ENCODE measurements at regions not wholly inside any gene's neighbourhood (a gene's known extent, or its start where the extent isn't known, plus 50 kb on each side); places are given as distances from the start of the nearest gene placed in this dataset.
"Not testable (repeated sequence)": the region's sequence is repeated elsewhere in the genome, so short reads cannot be mapped to it uniquely, and the experiment has no call there.

DNA sequence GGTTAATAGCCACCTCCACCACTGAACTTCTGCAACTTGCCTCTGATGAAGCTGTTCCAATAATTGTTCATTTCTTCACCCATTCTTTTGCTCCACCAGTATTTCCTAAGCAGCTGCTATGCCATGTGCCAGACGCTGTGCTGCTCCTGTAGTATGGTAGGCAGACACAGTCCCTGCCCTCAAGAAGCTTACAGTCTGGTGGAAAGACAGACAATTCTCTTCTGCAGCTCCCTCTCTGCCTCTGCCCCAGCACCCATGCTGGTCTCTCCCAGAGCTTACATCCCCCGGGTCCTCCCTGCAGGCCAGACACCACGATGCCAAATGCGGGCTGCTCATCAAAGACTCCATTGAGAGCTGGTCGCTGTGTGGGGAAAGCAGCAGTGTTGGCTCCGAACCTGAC is 111.6 kb upstream of the ESRRB start:
- no peak for DNase-seq

DNA sequence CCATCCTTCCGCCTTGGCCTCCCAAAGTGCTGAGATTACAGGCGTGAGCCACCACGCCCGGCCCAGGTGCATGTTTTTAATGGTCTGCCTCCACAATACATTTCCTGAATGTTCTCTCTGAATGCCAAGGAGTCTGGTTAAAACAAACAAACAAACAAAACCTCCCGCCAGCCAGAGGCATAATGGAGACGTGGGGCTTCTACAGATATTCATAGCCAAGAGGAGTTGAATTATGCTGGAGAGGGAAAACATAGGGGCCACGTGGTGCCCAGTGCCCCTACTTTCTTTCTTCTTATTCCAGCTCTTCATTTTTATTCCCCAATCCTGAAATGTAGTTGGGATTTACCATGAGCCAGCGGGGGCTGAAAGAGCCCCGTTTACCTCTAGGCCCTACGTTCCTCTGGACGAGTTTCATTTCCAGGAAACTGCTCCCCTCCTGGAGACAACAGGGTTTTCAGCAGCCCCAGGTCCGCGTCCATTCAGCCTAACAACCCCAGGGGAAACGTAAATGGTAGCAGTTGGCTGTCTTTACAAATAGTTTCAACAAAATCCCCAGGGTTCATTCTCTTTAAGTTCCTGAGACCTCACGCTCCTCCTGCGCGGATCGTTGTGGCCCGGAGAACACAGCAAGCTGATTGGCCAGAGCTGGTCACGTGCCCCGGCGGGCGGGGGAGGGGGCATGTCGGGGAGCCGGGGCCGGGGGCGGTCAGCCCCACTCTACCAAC is 108.5 kb upstream of the ESRRB start:
- no peak for DNase-seq

DNA sequence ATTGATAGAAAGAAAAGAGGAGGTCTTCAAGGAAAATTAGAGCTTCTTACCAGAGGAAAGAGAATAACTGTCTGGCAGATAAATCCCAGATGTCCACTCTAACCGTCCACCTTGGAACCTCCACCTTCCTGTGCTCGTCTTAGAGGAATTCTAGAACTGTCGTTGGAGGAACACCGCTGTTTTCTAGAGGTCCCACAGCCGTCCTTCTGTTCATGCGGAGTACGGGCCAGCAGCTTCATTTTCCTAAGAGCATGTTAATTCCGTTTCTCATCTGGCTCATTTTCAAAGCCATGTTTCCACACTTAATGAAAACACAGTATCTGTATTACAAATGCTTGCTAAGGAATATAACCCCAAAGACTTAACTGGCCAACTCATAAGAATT is 107.9 kb upstream of the ESRRB start:
- DNase-seq, result no peak

DNA sequence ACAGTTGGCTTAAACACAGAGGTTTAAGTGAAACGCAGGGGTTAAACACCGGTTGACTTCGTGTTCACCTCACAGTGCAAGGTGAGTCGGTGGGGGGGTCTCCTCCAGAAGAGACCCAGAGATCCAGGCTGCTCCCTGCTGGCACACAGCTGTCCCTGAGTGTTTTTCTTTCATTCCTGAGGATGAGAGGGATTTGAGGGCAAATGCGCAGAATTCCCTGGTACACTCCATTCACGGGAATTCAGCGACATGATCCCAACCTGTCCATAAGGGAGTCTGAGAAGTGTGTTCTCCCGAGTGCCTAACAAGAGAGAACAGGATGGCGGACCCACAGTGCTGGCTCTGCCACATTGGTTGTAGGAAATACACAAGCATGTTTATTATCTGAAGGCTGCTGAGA is 107.2 kb upstream of the ESRRB start:
- DNase-seq, result no peak

DNA sequence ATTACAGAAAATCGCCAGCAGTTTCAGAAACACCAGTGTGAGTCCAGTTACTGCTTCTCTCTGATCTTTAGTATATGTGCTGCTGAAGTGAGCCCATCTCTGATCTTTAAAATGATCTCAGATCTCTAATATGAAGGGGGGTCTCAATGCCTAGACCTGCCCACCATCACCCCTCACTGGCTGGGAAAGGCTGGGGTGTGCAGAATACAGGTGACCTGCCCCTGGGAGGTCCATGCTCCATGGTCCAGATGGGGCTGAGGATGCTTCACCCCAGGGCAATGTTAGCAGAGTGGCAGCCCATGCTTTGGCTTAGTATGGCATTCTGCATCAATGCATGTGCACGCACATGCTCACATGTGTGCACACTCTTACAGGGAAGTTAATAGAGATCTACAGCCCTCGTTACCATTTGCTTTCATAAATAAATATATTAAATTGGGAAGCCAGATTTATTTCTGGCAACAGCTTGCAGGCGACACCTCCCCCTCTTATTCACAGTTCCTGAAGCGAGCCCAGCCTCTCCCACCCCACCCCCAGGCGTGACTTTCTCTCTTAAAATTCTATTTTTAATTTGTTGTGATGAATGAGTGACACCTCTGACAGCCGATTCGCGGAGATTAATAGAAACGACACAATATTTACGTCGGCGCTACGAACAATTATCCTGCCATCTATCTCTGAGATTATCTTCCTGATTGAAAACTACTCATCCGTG is 104.7 kb upstream of the ESRRB start:
- peak; percentile 37 for DNase-seq

DNA sequence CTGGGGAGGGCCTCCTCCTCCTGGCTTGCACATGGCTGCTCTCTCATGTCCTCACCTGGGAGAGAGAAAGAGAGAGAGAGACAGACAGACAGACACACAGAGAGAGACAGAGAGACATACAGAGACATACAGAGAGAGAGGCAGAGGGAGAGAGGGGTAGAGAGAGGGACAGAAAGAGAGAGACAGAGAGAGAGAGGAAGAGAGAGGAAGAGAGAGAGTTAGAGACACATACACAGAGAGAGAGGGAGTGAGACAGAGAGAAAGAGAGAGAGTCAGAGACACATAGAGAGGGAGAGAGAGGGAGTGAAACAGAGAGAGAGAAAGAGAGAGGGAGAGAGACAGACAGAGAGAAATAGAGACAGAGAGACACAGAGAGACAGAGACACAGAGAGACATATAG is 103.6 kb upstream of the ESRRB start:
- DNase-seq, result no peak

DNA sequence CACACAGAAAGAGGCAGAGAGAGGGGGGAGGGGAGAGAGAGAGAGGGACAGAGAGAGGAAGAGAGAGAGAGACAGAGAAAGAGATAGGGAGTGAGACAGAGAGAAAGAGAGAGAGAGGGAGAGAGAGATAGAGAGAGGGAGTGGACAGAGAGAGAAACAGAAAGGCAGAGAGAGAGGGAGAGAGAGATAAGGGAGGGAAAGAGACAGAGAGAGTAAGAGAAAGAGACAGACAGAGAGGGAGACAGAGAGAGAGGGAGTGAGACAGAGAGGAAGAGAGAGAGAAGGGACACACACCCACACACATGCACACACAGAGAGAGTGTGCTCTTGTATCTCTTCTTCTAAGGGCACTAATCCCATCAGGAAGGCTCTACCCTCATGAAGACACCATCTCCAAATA is 103.2 kb upstream of the ESRRB start:
- no peak for DNase-seq

DNA sequence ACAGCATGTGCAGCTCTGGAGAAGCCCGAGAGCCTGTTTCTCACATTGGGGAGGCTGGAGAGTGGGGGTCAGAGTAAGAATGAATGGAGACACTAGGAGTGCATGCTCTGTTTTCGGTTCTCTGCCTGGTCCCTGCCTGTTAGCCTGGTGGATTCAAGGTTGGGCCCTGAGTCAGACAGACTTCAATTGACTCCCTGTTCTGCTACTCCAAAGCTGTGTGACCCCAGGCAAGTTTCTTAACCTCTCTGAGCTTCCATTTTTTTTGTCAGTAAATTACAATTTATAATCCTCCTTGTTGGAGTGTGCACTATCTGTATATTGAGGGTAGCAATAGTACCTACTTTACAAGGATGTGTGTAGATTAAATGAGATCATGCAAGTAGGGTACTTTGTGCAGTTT is 102.6 kb upstream of the ESRRB start:
- no peak for DNase-seq

DNA sequence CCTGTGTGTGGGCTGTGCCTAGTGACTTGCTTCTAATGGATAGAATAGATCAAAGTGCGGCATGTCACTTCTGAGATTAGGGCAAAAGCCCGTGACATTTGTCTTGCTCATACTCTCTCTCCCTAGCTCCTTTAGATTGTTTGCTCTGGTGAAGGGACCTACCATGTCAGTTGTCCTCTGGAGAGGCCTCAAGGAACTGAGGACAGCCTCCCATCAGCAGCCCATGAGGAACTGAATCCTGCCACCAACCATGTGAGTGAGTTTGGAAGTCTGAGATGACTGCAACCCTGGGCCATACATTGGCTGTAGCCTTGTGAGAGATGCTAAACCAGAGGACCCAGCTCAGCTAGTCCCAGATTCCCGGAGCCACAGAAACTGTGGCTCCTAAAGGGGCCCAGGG is 101.6 kb upstream of the ESRRB start:
- no peak for DNase-seq

DNA sequence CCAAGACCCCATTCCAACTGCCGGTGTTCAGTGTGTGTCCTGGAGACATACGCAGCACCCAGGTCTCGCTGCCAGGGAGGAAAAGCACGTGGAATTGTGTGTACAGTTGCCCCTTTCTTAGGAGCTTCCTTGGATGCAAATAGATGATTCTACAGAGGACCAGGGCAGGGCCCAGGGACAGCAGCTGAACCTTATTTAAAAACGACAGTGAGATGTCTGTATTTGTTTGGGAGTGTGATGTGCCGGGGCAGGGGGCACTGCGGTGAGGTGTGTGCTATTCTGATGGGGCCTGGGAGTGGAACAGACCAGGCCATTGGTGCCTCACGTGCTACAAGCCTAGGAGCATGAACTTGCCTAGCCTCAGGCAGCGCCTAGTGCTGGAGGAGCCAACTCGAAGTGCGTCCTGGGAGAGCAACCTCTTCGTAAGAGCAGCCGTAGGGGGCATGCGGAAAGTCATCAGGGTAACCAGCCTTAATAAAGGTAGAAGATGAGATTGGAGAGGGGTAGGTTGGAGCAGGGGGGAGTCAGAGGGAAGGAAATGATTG is 98.3 kb upstream of the ESRRB start:
- DNase-seq, result no peak

DNA sequence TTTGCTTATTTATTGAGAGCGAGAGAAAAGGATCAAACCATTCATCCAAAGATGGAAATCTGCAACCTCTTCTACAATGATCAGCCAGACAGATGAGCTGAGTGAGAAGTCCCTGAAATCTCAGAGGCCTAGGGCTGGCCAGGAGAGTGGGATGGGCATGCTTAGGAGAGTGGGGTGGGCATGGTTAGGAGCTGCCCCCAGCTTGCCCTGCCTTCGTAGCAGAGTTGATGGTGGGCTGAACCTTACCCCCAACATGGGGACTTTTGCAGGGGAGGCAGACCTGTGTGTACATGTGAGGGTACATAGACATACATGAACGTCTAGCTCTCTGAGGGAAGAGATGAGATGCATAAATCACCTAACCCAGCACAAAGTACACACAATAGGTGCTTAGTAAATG is 95.7 kb upstream of the ESRRB start:
- no peak for DNase-seq

DNA sequence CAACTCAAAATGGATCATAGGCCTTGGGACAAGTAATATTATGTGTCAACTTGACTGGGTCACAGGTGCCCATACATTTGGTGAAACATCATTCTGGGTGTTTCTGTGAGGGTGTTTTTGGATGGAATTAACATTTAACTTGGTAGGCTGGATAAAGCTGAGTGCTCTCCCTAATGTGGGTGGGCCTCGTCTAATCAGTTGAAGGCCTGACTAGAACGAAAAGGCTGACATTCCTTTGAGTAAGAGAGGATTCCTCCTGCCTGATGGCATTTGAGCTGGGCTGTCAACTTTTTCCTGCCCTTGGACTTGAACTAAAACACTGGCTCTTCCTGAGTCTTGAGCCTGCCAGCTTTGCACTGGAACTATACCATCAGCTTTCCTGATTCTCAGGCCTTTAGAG is 93.4 kb upstream of the ESRRB start:
- DNase-seq, result no peak

DNA sequence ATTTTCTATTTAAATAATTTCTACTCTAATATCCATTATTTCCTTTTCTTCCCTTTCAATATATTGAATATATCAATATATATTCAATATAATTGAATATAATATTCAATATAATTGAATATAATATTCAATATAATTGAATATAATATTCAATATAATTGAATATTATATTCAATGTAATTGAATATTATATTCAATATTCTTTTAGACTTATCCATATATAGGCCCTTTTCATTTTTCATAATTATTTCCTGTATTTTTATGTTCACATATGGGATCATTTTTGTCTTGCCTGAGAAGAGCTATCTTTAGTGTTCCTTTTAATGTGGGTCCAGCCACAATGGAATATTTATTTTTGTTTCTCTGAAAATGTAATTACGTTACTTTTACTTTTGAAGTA is 88.9 kb upstream of the ESRRB start:
- no peak for DNase-seq

DNA sequence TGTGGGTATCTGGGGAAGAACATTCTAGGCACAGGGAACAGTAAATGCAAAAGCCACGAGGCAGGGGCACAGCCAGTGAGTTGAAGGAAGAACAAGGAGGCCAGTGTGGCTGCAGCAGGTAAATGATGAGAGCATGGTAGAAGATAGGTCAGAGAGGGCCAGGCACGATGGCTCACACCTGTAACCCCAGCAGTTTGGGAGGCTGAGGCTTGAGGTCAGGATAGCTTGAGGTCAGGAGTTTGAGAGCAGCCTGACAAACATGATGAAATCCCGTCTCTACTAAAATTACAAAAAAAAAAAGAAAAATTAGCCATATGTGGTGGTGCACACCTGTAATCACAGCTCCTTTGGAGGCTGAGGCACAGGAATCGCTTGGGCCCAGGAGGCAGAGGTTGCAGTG is 86.7 kb upstream of the ESRRB start:
- no peak for DNase-seq

DNA sequence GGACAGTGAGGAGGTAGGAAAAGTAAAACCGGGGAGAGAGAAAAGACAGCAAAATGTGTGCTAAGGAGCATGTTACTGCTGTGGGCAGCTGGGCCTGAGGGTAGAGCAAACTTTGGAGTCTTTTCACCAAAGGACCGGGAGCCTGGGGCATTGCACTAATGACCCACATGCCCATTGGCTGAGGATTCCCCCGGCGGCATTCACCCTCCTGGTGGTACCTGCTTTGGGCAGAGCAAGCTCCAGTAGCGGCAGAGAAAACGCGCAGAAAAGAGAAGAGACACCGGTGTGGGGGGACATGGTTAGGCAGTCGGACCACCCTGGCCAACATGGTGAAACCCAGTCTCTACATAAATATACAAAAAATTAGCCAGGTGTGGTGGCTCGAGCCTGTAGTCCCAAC is 83.4 kb upstream of the ESRRB start:
- DNase-seq, result no peak

DNA sequence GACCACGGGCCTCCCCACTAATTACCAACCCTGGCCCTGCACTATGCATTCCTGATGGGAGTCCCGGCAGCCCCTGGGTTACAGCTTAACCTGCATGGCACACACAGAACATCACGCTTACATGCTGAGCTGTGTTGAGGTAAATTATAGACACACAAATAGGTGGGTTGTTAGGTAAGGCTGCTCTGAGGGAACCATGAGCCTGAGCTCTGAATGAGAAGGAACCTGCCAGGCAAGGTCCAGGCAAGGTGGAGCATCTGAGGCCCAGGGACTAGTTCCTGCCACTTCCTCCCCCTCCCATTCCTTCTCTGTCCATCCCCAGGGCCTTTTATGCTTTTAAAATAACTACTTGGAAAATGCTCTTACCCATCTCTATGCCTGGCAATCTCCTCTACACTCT is 82.7 kb upstream of the ESRRB start:
- DNase-seq, result no peak

DNA sequence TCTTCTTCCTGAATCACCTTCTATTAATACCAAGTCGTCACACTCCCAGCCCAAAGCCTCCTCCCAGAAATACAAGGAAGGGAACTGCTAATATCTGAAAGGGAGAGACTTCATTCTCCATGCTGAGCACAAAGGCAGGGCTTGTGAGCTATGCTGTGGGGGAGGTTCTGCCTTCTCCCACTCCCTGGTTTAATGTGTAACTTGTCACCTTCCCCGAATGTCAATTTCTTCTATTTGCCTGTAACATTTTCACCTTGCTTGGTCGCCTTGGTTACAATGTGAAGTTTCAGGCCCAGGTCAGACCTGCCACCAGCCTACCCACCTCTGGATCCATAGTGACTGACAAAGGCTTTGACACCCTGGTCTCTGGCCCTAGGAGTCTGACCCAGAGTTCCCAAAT is 82.0 kb upstream of the ESRRB start:
- DNase-seq, result no peak

DNA sequence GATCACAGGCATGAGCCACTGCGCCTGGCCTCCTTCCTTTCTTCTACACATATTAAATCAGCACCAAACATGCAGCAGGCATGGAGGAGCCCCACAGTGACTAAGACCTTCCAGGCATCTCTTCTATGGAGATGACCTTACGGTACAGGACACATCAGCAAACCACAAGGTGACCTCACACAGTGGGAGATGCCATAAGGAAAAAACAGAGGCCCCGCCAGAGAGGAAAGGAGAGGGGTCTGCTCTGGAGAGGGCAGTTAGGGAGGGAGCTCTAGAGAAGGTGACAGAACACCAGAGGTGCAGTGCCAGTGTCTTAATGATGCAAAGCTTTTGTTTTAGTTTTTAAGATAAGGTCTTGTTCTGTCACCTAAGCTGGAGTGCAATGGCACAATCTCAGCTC is 81.1 kb upstream of the ESRRB start:
- no peak for DNase-seq

DNA sequence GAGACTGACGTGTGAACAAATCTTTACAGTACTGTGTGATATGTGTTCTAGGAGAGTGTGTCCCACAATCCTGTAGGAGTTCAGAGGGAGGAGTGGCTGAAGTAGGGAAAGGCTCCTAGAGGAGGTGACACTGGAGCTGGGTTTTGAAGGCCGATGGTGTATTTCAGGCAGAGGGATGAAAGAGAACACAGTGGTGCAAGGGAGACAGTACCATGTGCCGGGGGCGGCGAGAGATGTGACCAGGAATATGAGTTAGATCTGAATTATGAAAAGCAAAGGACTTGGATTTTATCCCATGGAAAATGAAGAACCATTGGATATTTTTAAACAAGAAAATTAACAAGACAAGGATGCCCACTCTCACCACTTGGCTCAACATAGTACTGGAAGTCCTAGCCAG is 77.0 kb upstream of the ESRRB start:
- no peak for DNase-seq

DNA sequence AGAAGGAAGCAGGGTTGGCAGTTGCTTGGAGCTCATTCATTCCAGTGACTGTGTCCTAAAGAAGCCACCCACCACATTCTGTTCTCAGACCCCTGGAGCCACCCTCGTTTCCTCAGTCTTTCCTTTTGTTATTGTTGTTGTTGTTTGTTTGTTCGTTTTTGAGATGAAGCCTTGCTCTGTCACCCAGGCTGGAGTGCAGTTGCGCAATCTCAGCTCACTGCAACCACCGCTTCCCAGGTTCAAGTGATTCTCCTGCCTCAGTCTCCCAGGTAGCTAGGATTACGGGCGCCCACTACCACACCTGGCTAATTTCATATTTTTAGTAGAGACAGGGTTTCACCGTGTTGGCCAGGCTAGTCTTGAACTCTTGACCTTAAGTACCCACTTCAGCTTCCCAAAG is 72.7 kb upstream of the ESRRB start:
- not testable (repeated sequence) for DNase-seq

DNA sequence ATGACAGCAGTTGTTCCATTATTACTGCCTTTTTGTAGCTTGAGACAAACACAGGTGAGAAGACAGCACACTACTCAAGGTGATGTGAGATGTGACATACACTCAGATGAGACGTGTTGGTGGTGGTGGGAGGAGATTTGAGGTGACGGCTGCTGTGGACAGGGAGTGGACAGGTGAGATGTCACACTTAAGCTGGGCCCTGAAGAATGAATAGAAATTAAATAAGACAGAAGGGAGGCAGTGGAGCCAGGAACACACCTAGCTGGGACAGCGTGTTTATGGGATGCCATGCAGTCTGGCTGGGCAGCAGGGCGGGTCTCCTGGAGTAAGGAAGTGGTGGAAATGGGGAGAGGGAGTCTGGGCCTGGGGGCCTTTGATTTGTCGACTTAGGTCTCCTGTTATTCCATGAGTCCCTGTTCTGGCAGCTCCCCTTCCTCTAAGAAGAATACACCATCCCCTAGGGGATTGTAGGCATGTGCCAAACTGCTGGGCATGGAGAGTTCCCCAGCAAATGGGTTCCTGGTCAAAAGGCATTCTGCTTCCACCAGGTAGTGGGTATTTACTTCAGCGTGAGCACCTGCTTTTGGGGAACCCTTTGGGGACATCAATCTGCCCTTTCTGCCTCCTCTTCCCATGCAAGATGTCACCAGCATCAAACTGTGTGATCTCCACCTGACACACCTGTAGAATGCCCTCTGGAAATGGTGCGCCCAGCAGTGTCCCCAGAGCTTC is 71.2 kb upstream of the ESRRB start:
- DNase-seq, result no peak

DNA sequence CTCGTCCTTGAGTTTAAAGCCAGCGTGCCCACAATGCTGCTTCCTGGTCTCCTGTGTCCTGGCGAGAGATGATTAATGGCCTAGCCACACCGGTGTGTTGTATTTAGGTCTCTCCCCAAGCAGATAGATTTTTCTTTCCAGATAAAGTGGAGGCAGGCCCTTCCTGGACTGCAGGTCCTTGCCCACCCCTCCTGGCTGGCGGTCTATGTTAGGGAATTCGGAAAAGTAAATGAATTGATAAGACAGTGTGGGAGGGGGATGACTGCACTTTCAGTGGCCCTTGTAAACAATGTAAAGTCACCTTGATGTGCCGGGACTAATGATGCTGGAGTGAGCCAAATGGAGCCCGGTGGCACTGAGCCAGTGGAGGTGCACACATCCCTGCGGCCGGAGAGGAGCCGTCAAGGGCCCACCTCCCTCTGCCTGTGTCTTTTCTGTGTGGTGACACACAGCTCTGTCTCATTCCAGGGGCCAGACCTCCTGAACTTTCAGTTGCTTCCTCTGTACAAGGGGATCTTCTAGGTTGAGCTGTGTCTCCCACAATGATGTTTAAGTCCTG is 70.6 kb upstream of the ESRRB start:
- DNase-seq, result no peak

DNA sequence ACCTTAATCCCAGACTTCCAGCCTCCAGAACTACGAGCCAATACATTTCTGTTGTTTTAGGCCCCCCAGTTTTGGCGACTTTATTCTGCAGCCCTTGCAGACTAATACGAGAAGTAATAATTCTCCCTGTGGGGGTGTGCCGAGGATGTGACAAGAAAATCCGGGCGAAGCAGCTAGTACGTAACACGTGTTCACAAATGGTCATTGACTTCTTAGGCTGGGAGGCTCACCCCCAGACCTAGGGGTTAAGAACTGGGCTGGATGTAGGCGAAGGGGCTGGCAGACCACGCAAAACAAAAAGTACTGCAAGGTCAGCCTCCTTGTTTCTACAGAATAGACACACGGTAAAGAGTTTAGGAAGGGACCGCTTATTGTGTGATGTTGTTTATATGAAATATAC is 69.8 kb upstream of the ESRRB start:
- no peak for DNase-seq
